HG03159 (cell line): ENCODE measurements at regions not wholly inside any gene's neighbourhood (a gene's known extent, or its start where the extent isn't known, plus 50 kb on each side); places are given as distances from the start of the nearest gene placed in this dataset.
"Not testable (repeated sequence)": the region's sequence is repeated elsewhere in the genome, so short reads cannot be mapped to it uniquely, and the experiment has no call there.

Experiments
- ATAC-seq: cut with Tn5 transposase; IDR thresholded peaks from one replicate; pipeline ENCODE4 v1.9.1; 2021; ENCODE audit warnings: mild to moderate bottlenecking, moderate library complexity; ENCODE audit not compliant: unreplicated experiment

GRCh38 chrX:80508083-80508482, 87.8 kb downstream of the TENT5D start:
- not testable (repeated sequence) for ATAC-seq

DNA sequence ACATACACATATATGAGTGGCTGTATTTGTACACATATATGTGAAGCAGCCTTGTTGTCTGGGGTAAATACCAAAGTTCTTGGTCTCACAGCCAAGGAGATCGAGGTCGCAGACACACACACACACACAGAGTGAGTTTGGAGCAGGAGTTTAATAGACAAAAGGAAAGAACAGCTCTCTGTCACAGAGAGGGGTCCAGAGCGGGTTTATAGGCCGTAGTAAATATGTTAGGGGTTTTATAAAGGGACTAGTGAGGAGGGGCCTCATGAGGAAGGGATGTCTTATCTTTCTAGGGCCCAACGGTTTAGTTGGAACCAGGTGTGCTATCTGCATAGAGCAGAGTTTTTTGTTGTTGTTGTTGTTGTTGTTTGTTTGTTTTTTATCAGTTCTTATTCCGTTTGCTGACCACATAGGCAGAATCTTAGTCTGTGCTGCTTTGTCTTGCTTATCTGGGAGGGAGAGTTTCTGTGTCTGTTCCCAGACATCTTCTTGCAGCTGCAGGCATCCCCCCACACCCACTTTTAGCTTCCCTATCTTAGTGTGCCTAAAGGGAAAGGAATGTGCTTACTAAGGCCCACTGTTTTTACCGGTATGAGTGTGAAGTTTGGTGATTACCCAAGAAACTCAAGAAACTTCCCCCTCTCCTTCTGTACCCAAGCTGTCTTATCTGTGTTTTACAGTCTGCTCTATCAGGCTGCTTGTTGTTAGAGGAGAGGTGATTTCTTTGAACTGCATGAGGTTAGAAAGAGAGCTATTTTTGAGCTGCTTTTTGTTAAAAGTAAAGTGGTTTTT, 91.9 kb downstream of the TENT5D start:
- no peak for ATAC-seq

GRCh38 chrX:80512924-80513323, 92.7 kb downstream of the TENT5D start:
- no peak for ATAC-seq

- ATAC-seq = no peak
Observed at GRCh38 chrX:80513625-80514024, 93.4 kb downstream of the TENT5D start.

DNA sequence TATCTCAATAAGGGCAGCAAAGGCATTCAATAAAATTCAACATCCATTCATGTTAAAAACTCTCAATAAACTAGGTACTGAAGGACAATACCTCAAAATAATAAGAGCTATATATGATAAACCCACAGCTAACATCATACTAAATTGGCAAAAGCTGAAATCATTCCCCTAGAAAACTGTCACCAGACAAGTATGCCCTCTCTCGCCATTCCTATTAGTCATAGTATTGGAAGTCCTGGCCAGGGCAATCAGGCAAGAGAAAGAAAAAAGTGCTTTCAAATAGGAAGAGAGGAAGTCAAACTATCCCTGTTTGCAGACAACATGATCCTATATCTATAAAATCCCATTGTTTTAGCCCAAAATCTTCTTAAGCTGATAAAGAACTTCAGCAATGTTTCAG, 116.8 kb downstream of the TENT5D start:
- no peak for ATAC-seq

DNA sequence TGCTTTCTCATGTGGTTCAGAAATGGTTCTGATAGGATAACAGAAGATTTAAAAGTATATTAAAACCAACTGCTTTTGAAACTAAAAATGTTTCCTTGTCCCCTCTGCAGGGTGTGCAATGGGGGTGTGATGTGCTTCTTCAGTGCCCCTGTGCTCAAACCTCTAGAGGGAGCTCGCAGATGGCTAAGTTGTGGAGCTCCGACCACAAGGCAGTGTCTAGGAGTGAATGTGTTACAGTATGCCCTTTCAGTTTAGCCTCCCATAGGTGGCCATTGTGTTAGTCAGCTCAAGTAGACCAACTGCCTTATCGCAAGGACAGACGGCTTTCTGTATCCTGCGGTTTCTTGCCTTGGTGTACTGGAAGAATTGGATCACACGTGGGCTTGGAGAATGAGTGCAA, 130.5 kb downstream of the TENT5D start:
- no peak for ATAC-seq

DNA sequence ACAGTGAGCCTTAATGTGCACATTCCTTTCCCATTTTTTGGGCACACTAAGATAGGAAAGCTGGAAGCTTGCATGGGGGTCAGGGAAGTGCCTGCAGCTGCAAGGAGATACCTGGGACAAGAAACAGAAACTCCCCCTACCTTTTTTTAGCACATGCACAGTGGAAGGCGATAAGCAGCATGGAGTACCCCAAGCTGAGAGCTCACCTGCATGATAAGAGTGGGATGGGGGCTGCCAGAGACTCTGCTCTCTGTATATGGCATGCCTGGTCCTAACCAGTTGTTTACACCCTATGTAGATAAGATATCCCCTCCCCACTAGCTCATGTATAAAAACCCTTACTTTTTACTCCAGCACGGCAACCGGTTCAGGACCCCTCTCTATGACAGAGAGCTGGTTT, 135.9 kb downstream of the TENT5D start:
- ATAC-seq = no peak

DNA sequence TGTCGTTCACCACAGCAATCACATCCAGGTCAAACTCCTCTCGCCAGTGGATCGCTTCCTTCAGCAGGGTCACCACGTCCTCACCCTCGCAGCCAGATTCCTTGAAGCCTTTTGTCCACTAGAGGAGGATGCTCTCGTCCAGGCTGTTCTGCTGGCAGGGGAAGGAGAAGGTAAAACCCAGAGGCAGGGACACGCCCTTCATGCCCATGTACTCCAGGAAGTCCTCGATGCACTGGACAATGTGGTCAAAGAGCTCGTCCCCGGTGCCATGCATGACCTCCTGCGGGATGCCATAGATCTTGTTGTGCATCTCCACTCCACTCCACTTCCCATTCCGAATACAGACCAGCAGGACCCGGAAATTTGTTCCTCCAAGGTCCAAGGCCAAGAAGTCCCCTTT, 152.4 kb downstream of the TENT5D start:
- no peak for ATAC-seq

DNA sequence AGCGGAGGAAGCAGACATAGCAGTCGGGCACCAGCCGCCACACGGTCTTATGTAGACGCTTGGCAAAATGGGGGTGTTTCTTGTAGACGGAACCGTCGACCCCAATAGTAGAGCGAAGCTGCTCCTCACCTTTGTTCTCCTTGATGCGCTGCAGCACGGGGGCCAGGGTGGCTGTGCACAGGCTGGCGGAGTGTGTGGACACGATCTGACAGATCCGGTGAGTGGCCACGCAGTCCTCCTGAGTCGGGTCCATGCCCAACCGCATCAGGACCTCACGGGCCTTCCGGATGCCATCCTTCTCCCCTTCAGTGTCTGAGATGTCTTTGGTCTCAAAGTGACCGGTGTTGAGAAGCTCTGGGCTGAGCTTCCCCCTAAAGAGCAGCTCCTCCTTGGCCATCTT, 153.0 kb downstream of the TENT5D start:
- ATAC-seq = no peak

- not testable (repeated sequence) for ATAC-seq
Observed at GRCh38 chrX:80574486-80575086, 154.3 kb downstream of the TENT5D start.

- no peak for ATAC-seq
Observed at GRCh38 chrX:80576267-80576666, 156.0 kb downstream of the TENT5D start.

- no peak for ATAC-seq
Observed at GRCh38 chrX:80576806-80577533, 156.7 kb downstream of the TENT5D start.

DNA sequence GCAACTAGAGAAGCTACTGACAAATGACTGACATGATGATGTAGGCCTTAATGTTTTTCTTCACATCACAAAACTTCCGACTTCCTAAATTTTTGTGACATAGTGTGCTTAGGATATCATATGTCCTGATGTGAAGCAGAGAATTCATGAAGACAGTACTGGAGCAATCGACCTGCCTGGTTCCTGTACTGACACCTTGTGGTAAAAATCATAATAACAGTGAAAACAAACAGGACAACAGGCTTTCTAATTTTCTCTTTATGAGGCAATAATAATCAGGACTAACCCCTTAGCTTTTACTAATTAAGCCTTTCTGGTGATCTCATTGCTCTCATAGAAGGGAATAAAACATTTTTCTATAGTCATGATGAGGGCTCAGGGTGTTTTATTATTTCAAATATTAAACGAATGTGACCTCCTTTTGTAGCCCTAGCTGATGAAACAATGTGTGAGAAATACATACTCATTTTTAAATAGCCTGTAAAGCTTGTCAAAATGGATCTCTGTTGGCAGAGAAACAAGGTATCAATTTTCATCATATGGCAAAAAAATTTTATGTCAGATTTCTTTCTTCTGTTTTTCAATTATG, 158.4 kb downstream of the TENT5D start:
- ATAC-seq = peak; percentile 89

- ATAC-seq = not testable (repeated sequence)
Observed at GRCh38 chrX:80590992-80591391, 170.7 kb downstream of the TENT5D start.

DNA sequence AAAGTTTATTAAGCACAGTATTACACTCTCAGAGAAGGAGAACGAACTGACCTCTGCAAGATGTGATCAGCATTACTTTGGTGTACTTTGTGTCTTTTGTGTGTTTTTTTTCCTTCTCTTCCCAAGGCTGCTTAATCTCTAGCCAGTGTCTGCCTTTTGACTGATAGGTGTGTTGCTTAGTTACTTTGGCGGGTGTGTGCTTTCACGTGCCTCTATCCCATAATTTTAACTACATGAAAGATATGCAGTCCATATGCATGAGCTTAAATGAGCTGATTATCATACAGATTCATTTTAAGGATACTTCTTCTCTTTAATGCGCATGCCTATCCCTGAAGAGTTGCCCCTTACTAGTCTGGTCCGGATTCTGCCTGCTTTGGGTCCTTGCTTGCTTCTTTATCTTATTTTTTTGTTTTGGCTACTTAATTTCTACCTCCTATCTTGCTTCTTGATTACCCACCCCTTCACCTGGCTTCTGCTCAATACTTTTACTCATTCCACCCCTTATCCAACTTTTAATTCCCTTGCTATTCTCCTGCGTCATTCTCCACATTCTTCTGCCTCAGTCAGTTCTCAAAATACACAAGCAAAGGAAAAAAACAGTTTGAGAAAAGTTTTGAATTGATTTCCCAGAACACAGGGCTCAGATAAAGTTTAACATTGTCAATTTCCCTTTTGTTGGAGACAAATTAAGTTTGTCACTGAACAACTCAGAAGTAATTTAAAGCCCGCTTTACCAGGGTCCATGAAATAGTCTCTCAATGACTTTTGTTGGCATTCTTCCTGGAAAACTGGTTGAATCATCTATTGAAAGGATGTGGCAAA, 182.0 kb downstream of the TENT5D start:
- no peak for ATAC-seq
